Brain pericyte (primary cell): ENCODE measurements at regions not wholly inside any gene's neighbourhood (a gene's known extent, or its start where the extent isn't known, plus 50 kb on each side); places are given as distances from the start of the nearest gene placed in this dataset.

Experiments
- DNase-seq: peaks from one replicate; pipeline ENCODE4 v3.0.0-alpha.2; 2012; ENCODE audit warnings: low read depth, low spot score

DNA sequence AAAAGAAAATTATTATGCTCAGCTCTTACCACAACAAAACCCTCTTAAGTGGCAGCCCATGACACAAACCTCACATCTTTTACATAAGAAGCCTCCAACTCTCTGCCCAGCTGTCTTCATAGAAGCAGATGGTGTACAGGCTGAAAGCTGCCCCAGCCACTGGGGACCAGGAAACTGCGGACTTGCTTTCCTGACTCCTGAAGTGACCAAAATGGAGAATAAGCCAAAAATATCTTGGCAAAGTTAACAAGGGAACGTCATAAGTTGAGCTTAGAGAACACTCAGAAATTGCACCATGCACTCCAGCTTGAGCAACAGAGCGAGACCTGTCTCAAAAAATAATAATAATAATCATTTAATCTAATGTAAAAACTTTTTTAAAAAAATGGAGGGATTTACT lies 160.3 kb upstream of the CDYL start:
- no peak for DNase-seq

DNA sequence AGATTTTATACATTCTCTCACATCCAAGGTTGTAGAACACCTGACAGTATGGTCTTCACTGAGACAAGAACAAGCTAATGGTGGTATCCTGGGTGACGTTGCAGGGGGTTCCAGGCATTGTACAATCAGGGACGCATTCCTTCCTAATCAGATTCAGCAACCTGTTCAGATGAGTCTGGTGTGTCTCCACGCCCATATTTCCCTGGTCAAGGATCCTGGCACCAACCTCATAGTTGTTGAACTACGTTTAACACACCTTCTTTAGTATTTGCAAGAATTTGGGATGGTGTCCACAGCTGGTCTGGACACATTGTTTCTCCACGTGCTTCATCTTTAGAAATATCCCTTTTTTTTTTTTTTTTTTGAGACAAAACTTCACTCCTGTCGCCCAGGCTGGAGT lies 161.0 kb upstream of the CDYL start:
- DNase-seq, result no peak

DNA sequence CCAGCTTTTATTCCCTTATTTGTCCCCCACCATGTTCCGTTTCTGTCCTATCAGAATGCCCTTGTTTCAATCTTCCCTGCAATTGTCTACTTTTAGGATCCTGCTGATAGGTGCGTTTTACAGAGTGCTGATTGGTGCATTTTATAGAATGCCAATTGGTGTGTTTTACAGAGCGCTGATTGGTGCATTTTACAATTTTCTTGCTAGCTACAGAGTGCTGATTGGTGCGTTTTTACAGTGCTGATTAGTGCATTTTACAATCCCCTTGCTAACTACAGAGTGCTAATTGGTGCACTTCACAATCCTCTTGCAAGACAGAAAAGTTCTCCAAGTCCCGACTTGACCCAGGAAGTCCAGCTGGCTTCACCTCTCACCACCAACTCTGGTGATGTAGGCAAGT lies 161.6 kb upstream of the CDYL start:
- no peak for DNase-seq

DNA sequence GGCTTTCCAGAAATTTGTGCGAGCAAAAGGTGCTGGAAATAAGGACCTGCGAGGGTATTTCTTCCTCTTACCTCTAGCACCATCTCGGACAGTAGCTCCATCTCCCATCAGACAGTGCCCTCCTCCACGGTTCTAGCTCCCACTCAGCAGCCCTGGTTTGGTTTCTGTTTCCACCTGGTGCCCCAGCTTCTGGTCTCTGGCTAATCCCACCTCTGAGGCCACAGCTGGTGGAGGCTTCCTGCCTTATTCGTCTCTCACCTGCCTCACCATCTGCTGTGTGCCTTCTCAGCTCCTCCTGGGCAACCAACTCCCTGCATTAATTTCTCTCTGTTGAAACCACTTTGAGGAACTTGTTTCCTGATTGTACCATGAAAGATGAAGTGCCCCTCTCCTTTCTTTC lies 162.4 kb upstream of the CDYL start:
- DNase-seq, result no peak

DNA sequence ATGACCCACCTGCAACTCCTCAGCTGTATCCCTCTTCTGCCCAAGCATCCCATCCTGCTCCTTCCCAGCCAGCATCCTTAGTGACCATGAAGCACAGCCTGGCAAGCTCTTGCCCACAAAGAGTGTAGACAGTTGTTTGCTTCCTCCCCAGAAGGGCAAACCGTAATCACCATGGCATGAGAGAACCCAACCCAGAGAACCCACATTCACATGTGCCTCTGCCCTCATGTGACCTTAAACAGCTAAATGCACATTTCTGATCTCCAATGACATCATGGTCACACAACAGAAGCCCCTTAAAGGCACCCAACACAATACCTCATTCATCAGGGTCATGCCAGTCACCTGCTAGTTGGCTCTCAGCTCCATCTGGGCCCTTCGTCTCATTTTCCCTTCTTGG lies 162.8 kb upstream of the CDYL start:
- DNase-seq, result no peak

DNA sequence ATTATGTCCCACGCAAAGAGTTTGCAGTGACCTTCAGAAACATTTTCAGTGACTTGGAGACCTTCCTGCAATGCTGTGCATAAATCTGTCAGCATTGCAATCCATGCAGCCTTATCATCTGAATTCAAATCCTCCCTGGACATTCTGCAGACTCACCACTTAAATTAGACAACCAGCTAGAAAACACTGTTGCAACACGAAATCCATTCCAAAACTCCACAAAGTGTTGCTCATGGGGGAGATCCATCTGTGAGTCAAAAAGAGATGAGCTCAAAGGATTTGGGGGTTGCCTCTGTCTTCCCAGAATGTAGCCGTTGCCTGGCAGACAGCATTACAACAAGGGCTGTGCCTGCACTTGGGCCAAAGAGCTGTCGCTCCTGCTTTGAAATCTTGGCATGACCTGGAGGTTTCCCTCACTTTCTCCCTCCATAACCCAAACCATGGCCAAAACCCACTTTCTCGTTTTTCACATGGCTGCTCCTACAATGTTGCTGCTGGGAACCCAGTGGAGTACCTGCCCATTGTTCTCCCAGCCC lies 163.5 kb upstream of the CDYL start:
- no peak for DNase-seq

DNA sequence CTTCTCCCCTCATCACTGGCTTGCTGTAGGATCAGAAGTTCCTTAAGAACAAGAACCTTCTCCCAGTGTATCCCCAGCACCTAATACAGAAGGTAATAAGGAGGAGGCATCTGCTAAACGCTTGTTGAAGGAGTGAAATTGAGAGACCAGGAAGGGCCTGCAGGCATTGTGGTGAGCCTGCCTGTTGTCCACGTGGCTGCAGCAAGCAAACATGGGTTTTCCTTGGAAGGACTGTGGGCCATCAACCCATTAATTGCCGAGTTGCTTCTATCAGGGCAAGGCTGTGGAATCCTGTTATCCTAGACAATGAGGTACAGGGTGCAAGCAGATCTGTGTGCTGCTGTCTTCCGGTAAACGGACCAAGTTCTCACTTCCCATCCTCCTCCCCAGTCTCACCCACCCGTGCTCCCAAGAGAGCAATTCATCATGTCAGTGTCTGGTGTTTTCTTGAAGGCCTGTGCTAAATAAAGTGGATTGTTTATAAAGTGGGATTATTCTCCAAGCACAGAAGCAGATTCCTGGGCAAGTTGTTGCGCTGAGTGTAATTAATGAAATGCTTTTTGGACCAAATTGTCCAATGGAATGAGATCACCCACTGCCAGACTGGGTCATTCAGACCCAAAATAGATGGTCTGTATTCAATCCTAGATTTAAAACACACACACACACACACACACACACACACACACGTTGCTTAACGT lies 164.6 kb upstream of the CDYL start:
- DNase-seq, result no peak

DNA sequence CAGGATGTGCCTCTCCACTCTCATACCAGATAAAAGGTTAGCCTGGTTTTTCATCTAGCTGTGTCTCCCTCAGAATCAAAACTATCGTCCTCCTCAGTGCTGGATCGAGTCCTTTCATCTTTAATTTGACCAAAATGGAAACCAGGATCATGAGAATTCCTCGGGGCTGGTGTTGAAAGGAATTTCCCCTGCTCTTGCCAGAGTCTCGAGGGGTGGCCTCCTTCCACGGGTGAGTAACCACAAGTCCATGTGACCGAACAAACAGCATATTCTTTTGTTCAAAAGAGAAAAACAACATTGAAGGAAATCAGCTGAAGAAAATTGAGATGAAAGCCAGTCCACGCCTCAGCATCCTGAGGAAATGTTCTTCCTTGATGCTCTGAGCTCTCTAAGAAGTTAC lies 165.9 kb upstream of the CDYL start:
- no peak for DNase-seq

DNA sequence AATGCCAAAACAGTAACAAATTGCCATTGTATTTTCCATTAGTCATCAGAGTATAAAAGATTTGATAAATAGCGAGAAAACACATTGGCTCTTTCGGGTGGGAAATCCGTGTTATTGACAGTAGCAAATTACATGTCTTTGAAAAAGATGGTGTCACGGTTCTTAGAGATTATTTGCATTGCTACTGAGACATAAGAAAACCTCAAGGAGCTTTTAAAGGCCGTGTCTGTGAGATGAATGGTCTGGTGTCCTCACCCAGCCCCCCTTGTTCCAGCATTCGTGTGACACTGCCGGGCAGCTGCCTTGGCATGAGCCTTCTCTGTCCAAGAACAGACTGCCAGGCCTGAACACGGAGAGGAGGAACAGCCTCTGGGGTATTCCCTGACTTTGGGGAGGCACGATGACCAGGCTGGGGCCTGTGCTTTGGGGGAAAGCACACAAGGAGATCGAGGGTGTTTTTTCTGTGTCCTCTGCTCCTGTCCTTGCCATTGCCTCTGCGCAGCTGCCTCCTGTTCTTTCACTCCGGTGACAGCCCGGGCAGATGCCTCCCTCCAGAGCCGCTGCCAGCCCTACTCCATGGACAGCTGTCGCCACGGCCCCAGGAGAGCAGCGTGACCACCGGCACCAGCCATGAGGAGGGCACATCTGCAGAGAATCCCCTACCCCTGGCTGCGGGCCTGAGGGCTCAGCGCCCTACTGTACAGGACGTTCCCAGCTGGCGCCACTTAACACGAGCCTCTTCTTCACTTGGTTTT lies 167.7 kb upstream of the CDYL start:
- no peak for DNase-seq

DNA sequence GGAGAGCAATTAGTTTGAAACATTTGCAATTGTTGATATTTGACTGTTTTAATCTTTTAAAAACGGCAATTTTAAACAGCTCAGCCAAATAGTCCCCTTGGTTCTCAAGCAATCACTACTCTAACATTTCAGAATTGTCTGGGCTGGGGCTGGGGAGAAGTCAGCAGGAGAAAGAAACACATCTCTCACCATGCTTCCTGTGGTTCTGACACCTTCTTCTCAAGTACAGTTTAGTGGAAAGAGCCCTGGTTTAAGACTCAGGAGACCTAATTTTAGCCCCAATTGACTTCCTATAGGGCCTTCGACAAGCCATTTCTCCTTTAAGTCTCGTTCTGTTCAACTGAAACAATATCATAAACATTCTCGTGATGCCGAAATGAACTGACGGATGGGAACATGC lies 168.4 kb upstream of the CDYL start:
- DNase-seq, result no peak

DNA sequence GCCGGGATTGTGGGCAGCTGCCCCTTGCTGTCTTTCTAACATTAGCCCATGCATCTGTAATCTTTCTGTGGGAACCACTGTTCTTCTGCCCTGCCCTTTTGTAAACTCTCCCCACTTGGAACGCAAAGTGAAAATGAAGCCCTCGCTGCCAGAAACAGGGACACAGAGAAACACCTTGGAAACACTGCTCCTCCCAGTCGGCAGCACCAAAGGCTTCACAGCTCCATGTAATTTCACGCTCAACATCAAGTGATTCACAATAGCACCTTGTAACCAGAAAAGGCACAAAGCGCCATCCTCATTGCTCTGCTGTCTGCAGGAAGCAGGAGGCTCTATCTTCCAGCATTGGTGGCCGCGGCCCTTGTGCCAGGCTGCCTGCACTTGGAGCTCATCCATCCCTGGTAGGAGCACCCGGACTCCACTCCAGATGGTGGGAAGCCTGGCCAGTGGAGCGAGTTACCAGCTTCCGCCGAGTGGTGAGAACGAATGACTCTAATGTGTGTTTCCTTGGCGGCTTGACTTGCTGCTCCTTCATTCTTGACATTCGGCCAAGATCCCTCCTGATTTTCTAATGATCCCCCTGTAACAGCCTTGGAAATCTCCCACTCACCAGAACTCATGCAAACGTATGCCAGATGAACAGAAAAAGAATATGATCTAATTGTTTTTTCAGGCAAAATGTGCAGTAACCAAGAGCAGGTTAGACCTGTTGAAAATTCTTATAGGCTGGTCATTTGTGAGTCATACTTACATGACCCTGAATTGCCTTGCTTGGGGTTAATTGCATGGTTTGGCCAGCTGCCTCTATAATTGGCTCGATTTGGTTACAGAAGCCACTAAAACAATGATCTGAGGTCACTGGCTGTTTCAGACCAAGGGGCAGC lies 169.1 kb upstream of the CDYL start:
- DNase-seq, result no peak

DNA sequence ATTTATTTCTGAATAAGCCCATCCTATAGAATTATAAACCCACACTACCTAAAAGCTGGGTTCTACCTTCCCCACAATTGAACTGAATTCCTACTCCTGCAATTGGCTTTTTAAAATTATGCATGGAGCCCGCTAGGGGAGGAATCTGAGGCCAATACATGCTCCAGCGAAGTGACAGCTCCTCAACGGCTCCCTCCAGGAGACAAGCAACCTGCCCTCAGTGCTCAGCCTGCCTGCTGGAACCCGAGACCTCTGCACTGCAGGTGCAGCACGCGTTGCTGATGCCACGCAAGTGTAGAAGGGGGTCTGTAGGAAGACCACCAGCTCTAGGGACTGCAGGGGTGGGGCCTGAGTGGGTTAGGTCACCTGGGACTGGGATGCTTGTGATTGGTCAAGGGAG lies 170.2 kb upstream of the CDYL start:
- DNase-seq, result no peak

DNA sequence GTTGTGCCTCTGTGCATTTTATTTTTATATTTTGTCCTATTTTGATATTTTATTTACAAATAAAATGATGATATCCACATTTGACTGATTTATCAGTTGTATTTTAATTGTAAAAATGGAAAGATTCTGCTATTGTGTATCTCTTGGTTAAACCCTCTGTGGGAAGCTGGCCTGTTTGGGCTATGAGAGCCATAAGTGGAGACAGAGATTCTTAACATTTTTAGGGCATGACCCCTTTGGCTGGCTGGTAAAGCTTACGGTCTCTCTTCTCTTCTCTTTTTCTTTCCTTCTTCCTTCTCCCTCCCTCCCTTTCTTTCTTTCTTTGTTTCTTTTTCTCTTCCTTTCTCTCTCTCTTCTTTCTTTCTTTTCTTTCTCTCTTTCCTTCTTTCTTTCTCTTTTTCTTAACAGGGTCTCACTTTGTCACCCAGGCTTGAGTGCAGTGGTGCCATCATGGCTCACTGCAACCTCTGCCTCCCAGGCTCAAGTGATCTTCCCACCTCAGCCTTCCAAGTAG lies 172.3 kb upstream of the CDYL start:
- no peak for DNase-seq

DNA sequence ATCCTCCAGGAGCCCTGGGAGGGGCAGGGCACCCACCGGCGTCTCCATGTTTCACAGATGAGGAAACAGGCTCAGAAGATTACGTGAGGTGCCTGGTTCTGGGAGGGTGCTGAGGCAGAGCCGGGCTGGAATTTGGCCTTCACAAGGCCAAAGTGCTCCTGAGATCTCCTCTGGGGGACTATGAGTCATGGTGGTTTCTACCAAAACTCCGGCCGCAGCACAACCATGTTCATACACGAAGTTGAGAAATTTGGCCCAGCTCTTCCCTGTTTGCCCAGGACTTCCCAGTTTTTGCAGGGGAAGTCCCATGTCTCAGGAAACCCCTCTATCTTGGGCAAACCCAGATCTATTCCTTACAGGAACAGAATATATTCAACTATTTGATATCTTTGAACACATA lies 172.9 kb upstream of the CDYL start:
- DNase-seq, result peak; percentile 41

DNA sequence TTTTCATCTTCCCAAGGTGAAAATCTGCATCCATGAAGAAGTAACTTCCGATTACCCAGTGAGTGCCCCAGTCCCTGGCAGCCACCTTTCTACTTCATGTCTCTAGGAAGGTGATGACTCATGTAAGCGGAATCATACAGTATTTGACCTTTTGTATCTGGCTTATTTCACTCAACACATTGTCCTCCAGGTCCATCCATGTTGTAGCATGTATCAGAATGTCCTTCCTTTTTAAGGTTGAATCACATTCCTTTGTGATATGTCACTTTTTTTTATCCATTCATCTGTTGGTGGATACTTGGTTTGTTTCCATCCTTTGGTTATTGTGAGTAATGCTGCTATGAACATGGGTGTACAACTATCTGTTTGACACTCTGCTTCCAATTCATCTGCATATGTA lies 176.3 kb upstream of the CDYL start:
- DNase-seq, result no peak

DNA sequence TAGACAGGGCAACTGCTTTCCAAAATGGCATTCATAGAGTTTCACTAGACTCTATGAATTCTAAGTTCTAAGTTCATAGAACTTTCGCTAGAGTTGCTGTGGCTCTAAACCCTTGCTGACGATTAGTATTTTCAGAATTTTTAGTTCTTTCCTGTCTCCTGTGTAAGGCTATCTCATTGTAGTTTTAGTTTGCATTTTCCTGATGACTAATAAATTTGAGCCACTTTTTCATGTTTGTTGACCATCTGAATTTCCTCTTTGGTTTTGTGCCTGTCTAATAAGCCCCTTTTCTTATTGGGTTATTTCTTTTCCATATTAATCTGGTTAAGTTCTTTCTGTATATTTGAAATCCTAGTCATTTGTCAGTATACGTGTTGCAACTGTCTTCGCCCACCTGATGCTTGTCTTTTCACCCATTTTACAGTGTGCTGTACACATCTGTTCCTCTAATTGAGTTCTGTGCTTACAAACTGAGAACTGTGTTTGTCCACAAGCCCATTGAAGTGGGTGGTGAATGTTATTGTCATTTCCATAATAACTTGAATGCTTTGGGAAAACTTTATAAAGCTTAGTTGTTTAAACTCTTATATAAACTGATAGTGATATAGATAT lies 177.7 kb upstream of the CDYL start:
- no peak for DNase-seq

DNA sequence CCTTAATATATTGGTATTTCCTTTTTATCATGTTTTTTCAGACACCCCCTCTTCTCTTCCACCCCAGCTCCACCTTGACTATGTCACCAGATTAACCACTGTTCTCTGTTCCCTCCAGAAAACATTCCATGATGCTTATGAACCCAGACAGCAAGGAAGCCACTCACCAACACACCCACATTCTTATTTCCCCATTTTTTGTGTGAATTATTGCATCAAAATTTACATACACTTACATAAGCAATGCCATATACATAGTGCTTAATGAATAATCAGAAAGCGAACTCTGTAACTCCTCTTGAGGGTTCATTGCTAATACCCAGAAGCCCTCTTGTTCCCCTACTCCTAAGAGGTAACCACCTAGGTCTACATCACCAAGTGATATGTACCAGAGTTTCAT lies 182.3 kb upstream of the CDYL start:
- no peak for DNase-seq

DNA sequence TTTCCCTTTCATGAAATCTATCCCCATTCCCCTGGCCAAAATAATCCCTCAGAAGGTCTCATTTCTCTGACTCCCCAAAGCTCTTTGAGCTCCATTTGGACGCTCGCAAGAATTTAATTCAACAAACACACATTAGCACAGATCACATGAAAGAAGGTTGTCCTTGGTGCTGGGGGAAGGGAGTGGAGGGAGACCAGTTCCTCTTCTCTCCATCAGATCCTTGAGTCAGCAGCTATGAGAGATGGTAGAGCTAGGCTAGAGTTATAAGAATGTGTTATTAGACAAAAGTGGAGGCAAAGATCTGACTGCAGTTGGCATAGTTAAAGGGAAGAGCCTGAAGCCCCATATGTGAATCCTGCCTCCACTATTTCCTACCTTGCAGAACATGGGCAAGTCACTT lies 184.2 kb upstream of the CDYL start:
- DNase-seq, result no peak

DNA sequence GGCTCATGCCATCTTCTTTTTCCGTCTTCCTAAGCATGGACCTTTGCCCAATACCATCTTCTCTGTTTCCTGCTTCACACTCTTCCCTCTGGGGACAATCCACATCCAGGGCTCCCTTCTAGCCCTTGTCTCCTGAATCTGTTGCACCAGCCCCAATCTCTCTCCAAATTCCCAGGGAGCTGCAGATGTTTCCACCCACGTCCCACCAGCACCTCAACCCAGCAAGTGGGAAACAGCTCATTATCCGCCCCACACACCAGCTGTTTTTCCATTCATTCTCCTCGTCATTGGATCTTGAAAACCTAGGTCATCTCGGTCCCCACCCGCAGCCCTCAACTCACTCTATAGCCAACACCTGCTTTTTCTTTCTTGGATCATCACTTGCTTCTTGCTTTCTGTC lies 185.0 kb upstream of the CDYL start:
- no peak for DNase-seq

DNA sequence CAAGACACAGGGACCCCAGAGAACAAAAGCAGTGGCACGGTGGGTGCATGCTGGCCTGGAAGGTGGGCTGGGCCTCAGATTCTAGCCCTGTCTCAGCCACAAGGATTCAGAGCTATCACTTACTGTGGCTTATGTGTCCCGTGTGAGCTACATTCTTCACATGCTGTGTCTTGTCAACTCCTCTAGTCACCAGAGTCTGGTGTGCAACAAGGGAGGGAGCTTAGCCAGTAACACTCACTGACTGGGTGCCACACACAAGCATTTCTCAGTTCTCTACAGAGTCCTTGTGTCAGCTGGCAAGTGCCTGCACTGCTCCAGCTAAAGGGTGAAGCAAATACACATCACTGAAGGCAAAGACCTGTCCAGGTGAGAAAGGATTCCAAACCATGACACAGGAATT lies 186.9 kb upstream of the CDYL start:
- DNase-seq, result no peak

DNA sequence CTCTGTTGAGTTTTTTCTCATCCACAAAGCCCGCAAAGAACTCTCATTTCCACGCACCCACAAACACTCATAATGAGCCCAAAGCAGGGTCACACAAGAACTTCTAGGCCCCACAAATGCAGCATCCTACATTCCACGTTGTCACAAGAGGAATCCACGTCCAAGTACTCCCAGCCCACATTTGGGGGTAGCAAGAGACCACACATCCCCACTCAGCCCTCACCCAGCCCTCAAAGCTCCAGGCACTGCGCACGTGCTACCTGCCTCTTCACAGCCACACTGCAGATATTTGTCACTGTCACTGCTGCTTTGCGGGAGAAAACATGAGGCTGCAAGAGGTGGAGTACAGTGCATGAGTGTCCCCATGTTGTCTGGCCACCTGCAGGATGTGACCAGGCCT lies 187.6 kb upstream of the CDYL start:
- no peak for DNase-seq

DNA sequence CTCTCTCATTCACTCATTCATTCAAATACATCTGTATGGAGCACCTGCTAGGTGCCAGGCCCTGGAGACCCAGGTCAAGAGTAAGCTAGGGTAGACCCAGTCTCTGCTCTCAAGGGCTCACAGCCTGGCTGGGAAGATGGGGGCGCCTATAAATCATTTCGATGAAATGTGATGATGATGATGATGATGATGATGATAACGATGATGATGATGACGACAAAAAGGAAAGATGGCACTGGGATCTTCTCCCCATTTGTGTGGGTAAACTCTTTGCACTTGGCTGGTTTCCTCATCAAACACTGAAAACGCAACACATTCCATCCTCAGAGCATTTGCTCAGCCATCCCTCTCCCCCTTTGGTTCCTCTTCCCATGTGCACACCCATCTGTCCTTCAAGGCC lies 188.0 kb upstream of the CDYL start:
- no peak for DNase-seq
